Adipose tissue (tissue), 3 donors: ENCODE measurements at regions not wholly inside any gene's neighbourhood (a gene's known extent, or its start where the extent isn't known, plus 50 kb on each side); places are given as distances from the start of the nearest gene placed in this dataset.
"Not testable (repeated sequence)": the region's sequence is repeated elsewhere in the genome, so short reads cannot be mapped to it uniquely, and the experiment has no call there.

ENCODE experiments used
- H3K27ac ChIP-seq: one replicate; pipeline ENCODE4 v1.5.1; 2013; ENCODE audit warnings: low read depth, low read length
- WGBS, 3 donors: extraction: QIAGEN DNeasy Blood & Tissue Kit; methylation state at CpG; one replicate each; pipeline ENCODE4 v1.1.7; 2013; 5-methylcytosine and 5-hydroxymethylcytosine counted together
- donor health status: healthy with polysubstance abuse.
- donor health status: Bipolar disorder and iron deficiency.
- donor health status: healthy.

- no peak overlapping the region for H3K27ac ChIP-seq
- WGBS, 3 donors: 65 to 87% (median 83%) methylated on average over 2 of the region's 2 CpGs
Observed at GRCh38 chr12:47419497-47419896, 286.3 kb downstream of the RPAP3 start.

GRCh38 chr12:47417955-47418354, 287.9 kb downstream of the RPAP3 start:
- 70 to 93% (median 88%) methylated on average over 1 of the region's 1 CpG for WGBS, 3 donors
- H3K27ac ChIP-seq: no peak overlapping the region

DNA sequence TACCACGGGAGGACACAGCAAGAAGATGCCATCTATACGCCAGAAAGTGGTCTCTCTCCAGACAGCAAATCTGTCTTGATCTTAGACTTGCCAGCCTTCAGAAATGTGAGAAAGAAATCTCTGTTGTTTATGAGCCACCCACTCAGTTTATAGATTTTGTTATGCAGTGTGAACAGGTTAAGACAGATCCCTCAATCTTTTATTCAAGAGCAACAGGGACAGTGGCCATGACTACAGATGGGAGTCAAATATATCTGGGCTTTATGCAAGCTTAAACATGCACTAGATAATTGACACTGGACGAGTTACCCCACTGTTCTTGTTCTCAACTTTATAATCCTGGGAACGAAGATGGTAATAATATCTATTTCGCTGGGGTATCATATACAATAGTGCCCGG, 288.7 kb downstream of the RPAP3 start:
- no peak overlapping the region for H3K27ac ChIP-seq
- 77 to 85% (median 84%) methylated on average over 6 of the region's 6 CpGs for WGBS, 3 donors

- H3K27ac ChIP-seq: no peak overlapping the region
- 36 to 54% (median 54%) methylated on average over 4 of the region's 4 CpGs for WGBS, 3 donors
Observed at GRCh38 chr12:47415054-47415453, 290.8 kb downstream of the RPAP3 start.

- no peak overlapping the region for H3K27ac ChIP-seq
- WGBS, 3 donors: 66 to 88% (median 81%) methylated on average over 3 of the region's 3 CpGs
Observed at GRCh38 chr12:47414511-47414910, 291.3 kb downstream of the RPAP3 start.

- no peak overlapping the region for H3K27ac ChIP-seq
Observed at GRCh38 chr12:47413806-47414205, 292.0 kb downstream of the RPAP3 start.

GRCh38 chr12:47412601-47413236, 293.1 kb downstream of the RPAP3 start:
- WGBS, 3 donors: 78 to 92% (median 91%) methylated on average over 3 of the region's 3 CpGs
- H3K27ac ChIP-seq: no peak overlapping the region

GRCh38 chr12:47411966-47412365, 293.9 kb downstream of the RPAP3 start:
- no peak overlapping the region for H3K27ac ChIP-seq

DNA sequence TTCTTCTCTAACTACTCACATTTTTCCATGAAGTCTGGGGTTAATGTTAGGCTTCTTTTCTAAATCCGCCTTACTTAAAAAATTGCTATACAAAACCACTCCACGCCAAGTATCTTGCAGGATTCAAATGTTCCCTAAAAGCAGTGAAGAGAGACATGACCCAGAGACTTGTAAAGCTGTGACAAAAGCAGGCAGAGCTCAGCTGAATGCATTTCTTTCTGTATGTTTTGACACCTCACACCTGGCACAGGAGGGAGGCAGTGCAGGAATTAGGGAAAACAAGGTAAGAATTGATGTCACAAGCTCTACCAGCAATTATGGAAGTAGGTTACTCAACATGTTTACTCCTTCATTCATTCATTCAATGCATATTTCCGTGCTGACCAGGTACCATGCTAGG, 295.0 kb downstream of the RPAP3 start:
- no peak overlapping the region for H3K27ac ChIP-seq
- 87 to 92% (median 90%) methylated on average over 3 of the region's 3 CpGs for WGBS, 3 donors

DNA sequence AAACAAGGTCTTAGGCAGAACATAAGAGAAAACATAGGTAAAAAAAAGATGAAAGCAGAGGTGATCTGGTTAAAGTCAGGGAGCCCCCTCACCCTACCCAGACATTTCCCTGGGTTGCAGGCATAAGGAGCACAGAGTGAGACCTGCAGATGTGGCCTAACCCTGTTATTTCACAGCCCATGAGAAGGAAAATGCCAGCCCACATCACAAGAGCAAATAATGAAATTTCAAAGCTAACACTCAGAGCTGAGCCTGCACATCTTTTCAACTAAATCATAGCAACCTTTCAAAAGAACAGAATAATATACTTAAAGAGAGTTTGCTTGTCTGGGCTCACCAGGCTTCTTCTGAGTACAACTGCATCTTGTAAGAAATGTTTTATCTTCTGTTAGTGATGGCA, 295.4 kb downstream of the RPAP3 start:
- H3K27ac ChIP-seq: no peak overlapping the region

- 76 to 88% (median 86%) methylated on average over 4 of the region's 4 CpGs for WGBS, 3 donors
Observed at GRCh38 chr12:47409310-47409987, 296.4 kb downstream of the RPAP3 start.

DNA sequence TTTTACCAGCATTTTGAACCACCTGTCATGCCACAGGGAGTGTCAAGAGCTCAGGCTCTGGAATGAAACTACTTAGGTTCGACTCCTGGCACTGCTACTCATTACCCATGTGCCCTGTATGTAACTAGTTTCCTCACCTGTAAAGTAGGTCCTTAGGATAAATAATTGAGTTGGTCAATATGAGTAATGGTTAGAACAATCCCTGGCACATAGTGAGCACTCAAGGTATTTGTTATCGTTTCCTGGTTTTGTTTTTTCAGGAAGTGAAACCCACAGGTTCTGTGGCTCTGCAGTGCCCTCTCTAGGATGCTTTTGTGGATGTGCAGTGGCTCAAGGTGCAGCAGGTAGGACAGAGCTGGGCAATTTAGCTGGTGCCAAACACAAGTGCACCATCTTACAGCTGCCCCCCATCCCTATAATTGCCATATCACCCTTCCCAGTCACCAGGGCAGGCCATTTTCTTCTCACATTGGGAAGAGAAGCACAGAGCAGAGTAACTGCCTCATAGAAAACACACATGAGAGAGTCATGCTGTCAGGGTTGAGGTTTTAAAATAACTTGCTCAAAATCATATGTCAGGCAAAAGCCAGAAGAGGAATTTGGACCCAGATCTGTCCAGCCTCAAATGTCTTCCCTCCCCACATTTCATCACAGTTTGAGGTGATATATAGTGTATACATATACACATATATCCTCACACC, 297.5 kb downstream of the RPAP3 start:
- 51 to 54% (median 51%) methylated on average over 2 of the region's 2 CpGs for WGBS, 3 donors

More at GRCh38 chr12:47409310-47409987, 296.4 kb downstream of the RPAP3 start:
- H3K27ac ChIP-seq: no peak overlapping the region

DNA sequence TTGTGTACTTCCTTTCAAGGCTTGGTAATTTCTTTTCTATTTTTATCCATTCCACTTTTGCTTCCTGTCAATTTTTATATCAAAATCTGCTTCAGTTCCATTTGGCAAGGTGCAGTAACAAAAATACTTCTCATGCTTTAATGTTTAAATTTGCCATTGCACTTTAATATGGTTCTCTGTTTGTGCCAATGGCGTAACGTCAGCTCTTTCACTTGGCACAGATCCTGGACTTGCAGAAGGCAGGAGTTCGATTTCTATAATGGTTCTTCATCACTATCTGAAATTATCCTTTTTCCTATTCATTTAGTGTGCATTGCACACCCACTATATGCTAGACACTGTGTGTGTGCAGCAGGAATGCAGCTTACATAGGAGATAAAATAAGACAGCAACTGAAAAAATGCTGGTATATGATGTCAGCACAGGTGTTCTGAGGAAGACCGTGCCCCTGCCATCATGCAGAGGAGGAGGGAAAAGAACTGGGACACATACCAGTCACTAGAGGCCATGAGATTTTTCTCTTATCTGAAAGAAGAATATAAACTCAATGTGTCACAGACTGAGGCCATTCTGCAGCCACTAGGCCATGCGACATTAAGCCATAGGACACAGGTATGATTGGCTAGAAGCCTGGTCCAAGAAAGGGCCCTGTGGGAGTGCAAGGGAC, 298.2 kb downstream of the RPAP3 start:
- no peak overlapping the region for H3K27ac ChIP-seq
- WGBS, 3 donors: 39 to 58% (median 57%) methylated on average over 5 of the region's 5 CpGs

More for the DNA sequence above, 297.5 kb downstream of the RPAP3 start:
- H3K27ac ChIP-seq: no peak overlapping the region

DNA sequence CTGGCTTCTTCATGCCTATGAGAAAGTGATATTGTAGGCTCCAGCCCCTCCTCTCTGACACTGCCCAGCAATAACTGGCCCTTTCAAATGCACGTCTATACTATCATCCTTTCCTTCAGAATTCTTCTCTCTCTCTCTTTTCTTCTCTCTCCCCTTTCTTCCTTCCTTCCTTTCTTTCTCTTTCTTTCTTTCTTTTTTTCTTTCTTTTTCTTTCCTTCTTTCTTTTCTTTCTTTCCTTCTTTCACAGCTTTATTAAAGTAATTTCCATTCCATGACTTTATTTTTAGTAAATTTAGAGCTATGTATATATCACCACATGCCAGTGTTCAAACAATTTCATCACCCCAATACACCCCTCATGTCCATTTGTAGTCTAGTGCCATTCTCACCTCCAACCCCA, 302.1 kb downstream of the RPAP3 start:
- WGBS, 3 donors: 86 to 95% (median 89%) methylated on average over 1 of the region's 1 CpG
- no peak overlapping the region for H3K27ac ChIP-seq

- H3K27ac ChIP-seq: not testable (repeated sequence)
- 64 to 72% (median 64%) methylated on average over 3 of the region's 3 CpGs for WGBS, 3 donors
Observed at GRCh38 chr12:47401196-47401595, 304.6 kb downstream of the RPAP3 start.

- 76 to 91% (median 81%) methylated on average over 1 of the region's 1 CpG for WGBS, 3 donors
- no peak overlapping the region for H3K27ac ChIP-seq
Observed at GRCh38 chr12:47400266-47400665, 305.6 kb downstream of the RPAP3 start.

GRCh38 chr12:47397664-47398281, 308.1 kb downstream of the RPAP3 start:
- H3K27ac ChIP-seq: no peak overlapping the region
- 55 to 58% (median 55%) methylated on average over 4 of the region's 4 CpGs for WGBS, 3 donors

GRCh38 chr12:47396902-47397663, 308.7 kb downstream of the RPAP3 start:
- WGBS, 3 donors: 89 to 92% (median 90%) methylated on average over 1 of the region's 1 CpG
- H3K27ac ChIP-seq: no peak overlapping the region
